AG20443 (cell line): ENCODE measurements at regions not wholly inside any gene's neighbourhood (a gene's known extent, or its start where the extent isn't known, plus 50 kb on each side); places are given as distances from the start of the nearest gene placed in this dataset.

Experiments used
- DNase-seq: peaks from one replicate; pipeline ENCODE4 v3.0.0; 2012; ENCODE audit warnings: low spot score, mixed read lengths

GRCh38 chr4:35216636-35217035, 1027.7 kb downstream of the ARAP2 start:
- DNase-seq, result no peak

GRCh38 chr4:35217331-35217730, 1027.0 kb downstream of the ARAP2 start:
- DNase-seq, result no peak

GRCh38 chr4:35228313-35228712, 1016.0 kb downstream of the ARAP2 start:
- no peak for DNase-seq

- no peak for DNase-seq
These were observed 1015.3 kb downstream of the ARAP2 start for GRCh38 chr4:35229021-35229420.

GRCh38 chr4:35237924-35238323, 1006.4 kb downstream of the ARAP2 start:
- no peak for DNase-seq

- no peak for DNase-seq
These were observed 1005.5 kb downstream of the ARAP2 start for GRCh38 chr4:35238793-35239192.

- DNase-seq, result no peak
These were observed 997.8 kb downstream of the ARAP2 start for GRCh38 chr4:35246493-35246892.

GRCh38 chr4:35247047-35247446, 997.3 kb downstream of the ARAP2 start:
- no peak for DNase-seq

- DNase-seq, result no peak
These were observed 994.0 kb downstream of the ARAP2 start for GRCh38 chr4:35250331-35250730.

GRCh38 chr4:35250761-35251160, 993.6 kb downstream of the ARAP2 start:
- no peak for DNase-seq

- DNase-seq, result no peak
These were observed 992.2 kb downstream of the ARAP2 start for GRCh38 chr4:35252071-35252470.

GRCh38 chr4:35252866-35253265, 991.4 kb downstream of the ARAP2 start:
- DNase-seq, result no peak

- no peak for DNase-seq
These were observed 991.0 kb downstream of the ARAP2 start for GRCh38 chr4:35253331-35253730.

- DNase-seq, result no peak
These were observed 957.9 kb downstream of the ARAP2 start for GRCh38 chr4:35286434-35286833.

GRCh38 chr4:35300996-35301774, 943.1 kb downstream of the ARAP2 start:
- DNase-seq, result no peak

- no peak for DNase-seq
These were observed 928.9 kb downstream of the ARAP2 start for GRCh38 chr4:35315419-35315818.

- DNase-seq, result no peak
These were observed 918.3 kb downstream of the ARAP2 start for GRCh38 chr4:35325908-35326453.

GRCh38 chr4:35342833-35343232, 901.5 kb downstream of the ARAP2 start:
- DNase-seq, result no peak

- DNase-seq, result no peak
These were observed 897.0 kb downstream of the ARAP2 start for GRCh38 chr4:35347276-35347675.

- no peak for DNase-seq
These were observed 886.2 kb downstream of the ARAP2 start for GRCh38 chr4:35358001-35358584.

- DNase-seq, result no peak
These were observed 879.9 kb downstream of the ARAP2 start for GRCh38 chr4:35364321-35364870.

- no peak for DNase-seq
These were observed 879.1 kb downstream of the ARAP2 start for GRCh38 chr4:35365186-35365585.

GRCh38 chr4:35399912-35400311, 844.4 kb downstream of the ARAP2 start:
- DNase-seq, result no peak
